ENCODE measurements at regions not wholly inside any gene's neighbourhood (a gene's known extent, or its start where the extent isn't known, plus 50 kb on each side); places are given as distances from the start of the nearest gene placed in this dataset.

- no peaks in the 10 kb centered on the region for H3K27me3 ChIP-seq (replicated peaks; ENCODE audit: insufficient read depth, low read length)
- no peak for TF ChIP-seq CTCF (IDR thresholded peaks at IDR 0.05; ENCODE audit: low read length)
- no peak for TF ChIP-seq EZH2 (optimal IDR thresholded peaks at IDR 0.05; ENCODE audit: low read depth, low read length)
- no peak for TF ChIP-seq EZH2phosphoT487 (IDR thresholded peaks at IDR 0.05; ENCODE audit: low read length)
- no peaks in the 10 kb centered on the region for H4K20me1 ChIP-seq (ENCODE audit: insufficient read depth, low read length)
- H3K79me2 ChIP-seq (ENCODE audit: low read length), result no peaks in the 10 kb centered on the region
- no peaks in the 10 kb centered on the region for H3K4me1 ChIP-seq (ENCODE audit: low read length)
- no peak overlapping the region for H2AFZ ChIP-seq (ENCODE audit: low read length)
- no peaks in the 10 kb centered on the region for H3K9me3 ChIP-seq (replicated peaks; ENCODE audit: insufficient read depth, low read length)
- H3K9ac ChIP-seq (ENCODE audit: low read length), result no peak overlapping the region
- H3K36me3 ChIP-seq (replicated peaks; ENCODE audit: insufficient read depth, low read length), result no peaks in the 10 kb centered on the region
- H3K4me2 ChIP-seq (ENCODE audit: low read depth, low read length), result no peak overlapping the region
- no peak for DNase-seq
- H3F3A ChIP-seq (ENCODE audit: insufficient read depth, low read length), result no peaks in the 10 kb centered on the region
- no peaks in the 10 kb centered on the region for H3K9me2 ChIP-seq (replicated peaks; ENCODE audit: insufficient read depth, low read length)
- no peak overlapping the region for H3K4me3 ChIP-seq (ENCODE audit: low read length)
- no peak overlapping the region for H3K27ac ChIP-seq (ENCODE audit: low read length)
Observed at GRCh38 chr5:2598503-2598902, 153.0 kb downstream of the IRX2 start.

GRCh38 chr5:2594701-2595100 is 156.8 kb downstream of the IRX2 start:
- no peak for TF ChIP-seq EZH2phosphoT487 (IDR thresholded peaks at IDR 0.05; ENCODE audit: low read length)
- no peak for TF ChIP-seq EZH2 (optimal IDR thresholded peaks at IDR 0.05; ENCODE audit: low read depth, low read length)
- TF ChIP-seq CTCF (IDR thresholded peaks at IDR 0.05; ENCODE audit: low read length), result no peak
- H4K20me1 ChIP-seq (ENCODE audit: insufficient read depth, low read length), result no peaks in the 10 kb centered on the region
- H3K27me3 ChIP-seq (replicated peaks; ENCODE audit: insufficient read depth, low read length), result no peaks in the 10 kb centered on the region
- H3K4me2 ChIP-seq (ENCODE audit: low read depth, low read length), result no peak overlapping the region
- no peak overlapping the region for H3K27ac ChIP-seq (ENCODE audit: low read length)
- H2AFZ ChIP-seq (ENCODE audit: low read length), result no peak overlapping the region
- DNase-seq, result no peak
- H3K79me2 ChIP-seq (ENCODE audit: low read length), result no peaks in the 10 kb centered on the region
- no peaks in the 10 kb centered on the region for H3F3A ChIP-seq (ENCODE audit: insufficient read depth, low read length)
- no peak overlapping the region for H3K4me3 ChIP-seq (ENCODE audit: low read length)
- H3K9ac ChIP-seq (ENCODE audit: low read length), result no peak overlapping the region
- H3K36me3 ChIP-seq (replicated peaks; ENCODE audit: insufficient read depth, low read length), result no peaks in the 10 kb centered on the region
- H3K4me1 ChIP-seq (ENCODE audit: low read length), result no peaks in the 10 kb centered on the region
- no peaks in the 10 kb centered on the region for H3K9me3 ChIP-seq (replicated peaks; ENCODE audit: insufficient read depth, low read length)
- H3K9me2 ChIP-seq (replicated peaks; ENCODE audit: insufficient read depth, low read length), result no peaks in the 10 kb centered on the region

GRCh38 chr5:2592766-2593165 is 158.7 kb downstream of the IRX2 start:
- no peaks in the 10 kb centered on the region for H3K9me2 ChIP-seq (replicated peaks; ENCODE audit: insufficient read depth, low read length)
- H3K4me3 ChIP-seq (ENCODE audit: low read length), result no peak overlapping the region
- TF ChIP-seq EZH2 (optimal IDR thresholded peaks at IDR 0.05; ENCODE audit: low read depth, low read length) (no peak), CTCF (IDR thresholded peaks at IDR 0.05; ENCODE audit: low read length) (no peak), EZH2phosphoT487 (IDR thresholded peaks at IDR 0.05; ENCODE audit: low read length) (no peak)
- H3K36me3 ChIP-seq (replicated peaks; ENCODE audit: insufficient read depth, low read length), result no peaks in the 10 kb centered on the region
- no peaks in the 10 kb centered on the region; the same call in 1 of the 2 replicates for H3K9me3 ChIP-seq (replicated peaks; ENCODE audit: insufficient read depth, low read length)
- no peaks in the 10 kb centered on the region for H3F3A ChIP-seq (ENCODE audit: insufficient read depth, low read length)
- no peaks in the 10 kb centered on the region for H3K27me3 ChIP-seq (replicated peaks; ENCODE audit: insufficient read depth, low read length)
- no peaks in the 10 kb centered on the region for H4K20me1 ChIP-seq (ENCODE audit: insufficient read depth, low read length)
- no peak overlapping the region for H3K27ac ChIP-seq (ENCODE audit: low read length)
- H3K9ac ChIP-seq (ENCODE audit: low read length), result no peak overlapping the region
- no peak overlapping the region for H3K4me2 ChIP-seq (ENCODE audit: low read depth, low read length)
- no peak overlapping the region for H2AFZ ChIP-seq (ENCODE audit: low read length)
- H3K4me1 ChIP-seq (ENCODE audit: low read length), result no peaks in the 10 kb centered on the region
- DNase-seq, result no peak
- no peaks in the 10 kb centered on the region for H3K79me2 ChIP-seq (ENCODE audit: low read length)
